ENCODE measurements at regions not wholly inside any gene's neighbourhood (a gene's known extent, or its start where the extent isn't known, plus 50 kb on each side); places are given as distances from the start of the nearest gene placed in this dataset.

DNA sequence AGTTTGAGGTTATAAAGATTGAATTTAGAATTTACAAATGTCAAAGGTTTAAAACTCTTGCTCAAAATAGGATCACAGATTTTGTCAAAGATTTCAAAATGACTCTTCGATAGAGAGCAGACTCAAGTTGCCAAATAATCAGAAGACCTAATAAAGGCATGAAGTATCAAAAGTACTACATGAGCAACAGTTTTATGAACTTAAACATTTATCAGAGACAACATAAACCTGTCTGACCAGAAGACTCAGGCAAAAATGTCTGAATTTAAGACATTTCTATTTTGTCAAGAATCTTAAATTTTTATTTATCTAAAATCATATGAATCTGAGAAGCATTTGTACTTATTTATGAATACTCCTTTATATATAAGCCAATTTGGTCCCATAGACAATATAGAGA is 330.9 kb downstream of the PTPRU start:
- no peaks in the 10 kb centered on the region for H3K27me3 ChIP-seq (ENCODE audit: control insufficient read depth in 1 of 2, insufficient read depth in 2 of 2, low read length in 1 of 2)
- 83 to 86% methylated on average over 1 of the region's 1 CpG for WGBS, 2 donors
- no peak for DNase-seq
- no peak overlapping the region for H3K27ac ChIP-seq (ENCODE audit: low read depth in 1 of 2, low read length in 2 of 2)
- H3K4me3 ChIP-seq (ENCODE audit: low read length in 2 of 2), result no peak overlapping the region
- intact Hi-C loops (cut with DNase I), result no loop called here
- peaks cover 17% of the 10 kb centered on the region for H3K9me3 ChIP-seq (ENCODE audit: control insufficient read depth, low read length)
- no peak for ATAC-seq (ENCODE audit: low FRiP score)
- H3K4me1 ChIP-seq (ENCODE audit: control insufficient read depth in 1 of 2, insufficient read depth in 2 of 2, low read length in 2 of 2), result no peaks in the 10 kb centered on the region
- no peaks in the 10 kb centered on the region for H3K36me3 ChIP-seq (ENCODE audit: control insufficient read depth in 1 of 2, insufficient read depth in 2 of 2, low read length in 1 of 2)

DNA sequence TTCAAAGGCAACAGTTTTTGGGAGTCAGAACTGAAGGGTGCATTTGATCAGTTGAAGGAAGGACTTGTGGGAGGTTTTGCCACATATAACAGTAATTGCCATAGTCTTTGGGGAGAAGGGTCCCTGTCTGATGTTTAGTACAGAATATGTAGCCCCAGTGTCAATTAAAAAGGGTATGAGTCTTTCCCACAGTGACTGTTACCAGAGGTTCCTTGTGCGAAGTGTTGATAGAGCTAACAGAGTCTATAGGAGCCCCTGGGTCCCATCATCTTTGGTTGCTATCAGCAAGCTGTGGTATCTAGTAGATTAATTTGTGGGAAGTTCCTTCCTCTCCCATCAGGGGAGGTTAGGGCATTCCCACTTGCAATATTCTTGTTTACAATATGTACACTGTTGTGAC is 329.2 kb downstream of the PTPRU start:
- Histone ChIP-seq H3K27ac (ENCODE audit: low read depth in 1 of 2, low read length in 2 of 2) (no peak overlapping the region), H3K36me3 (ENCODE audit: control insufficient read depth in 1 of 2, insufficient read depth in 2 of 2, low read length in 1 of 2) (no peaks in the 10 kb centered on the region), H3K4me1 (ENCODE audit: control insufficient read depth in 1 of 2, insufficient read depth in 2 of 2, low read length in 2 of 2) (no peaks in the 10 kb centered on the region), H3K27me3 (ENCODE audit: control insufficient read depth in 1 of 2, insufficient read depth in 2 of 2, low read length in 1 of 2) (no peaks in the 10 kb centered on the region), H3K4me3 (ENCODE audit: low read length in 2 of 2) (no peak overlapping the region), H3K9me3 (ENCODE audit: control insufficient read depth, low read length) (peaks cover 17% of the 10 kb centered on the region)
- intact Hi-C loops (cut with DNase I), result no loop called here
- DNase-seq (no peak), ATAC-seq (ENCODE audit: low FRiP score) (no peak)
- WGBS, 2 donors, result 94 to 100% methylated on average over 1 of the region's 1 CpG

DNA sequence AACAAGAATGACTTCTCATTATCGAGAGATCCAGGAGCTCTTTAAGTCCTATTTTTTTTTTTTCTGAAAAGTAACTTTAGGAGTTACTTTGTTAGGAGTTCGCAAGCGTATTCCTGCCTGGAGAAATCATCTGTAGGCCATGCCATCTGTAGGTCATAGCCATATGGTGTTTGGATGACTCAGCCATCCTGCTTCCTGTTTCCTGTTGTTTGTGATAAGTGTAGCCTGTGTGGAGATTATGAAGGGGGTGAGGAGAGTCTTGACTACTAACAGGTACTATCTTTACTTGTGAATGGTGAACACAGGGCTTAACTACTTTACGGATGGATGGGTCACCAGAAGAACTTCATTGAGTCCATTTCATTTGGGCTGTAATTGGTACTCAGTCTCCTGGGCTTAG is 327.2 kb downstream of the PTPRU start:
- DNase-seq (no peak), ATAC-seq (ENCODE audit: low FRiP score) (no peak)
- Histone ChIP-seq H3K36me3 (ENCODE audit: control insufficient read depth in 1 of 2, insufficient read depth in 2 of 2, low read length in 1 of 2) (no peaks in the 10 kb centered on the region), H3K4me3 (ENCODE audit: low read length in 2 of 2) (no peak overlapping the region), H3K27ac (ENCODE audit: low read depth in 1 of 2, low read length in 2 of 2) (no peak overlapping the region), H3K4me1 (ENCODE audit: control insufficient read depth in 1 of 2, insufficient read depth in 2 of 2, low read length in 2 of 2) (no peaks in the 10 kb centered on the region), H3K27me3 (ENCODE audit: control insufficient read depth in 1 of 2, insufficient read depth in 2 of 2, low read length in 1 of 2) (no peaks in the 10 kb centered on the region), H3K9me3 (ENCODE audit: control insufficient read depth, low read length) (peaks cover 17% of the 10 kb centered on the region)
- intact Hi-C loops (cut with DNase I), result no loop called here
- 88 to 89% methylated on average over 4 of the region's 4 CpGs for WGBS, 2 donors

DNA sequence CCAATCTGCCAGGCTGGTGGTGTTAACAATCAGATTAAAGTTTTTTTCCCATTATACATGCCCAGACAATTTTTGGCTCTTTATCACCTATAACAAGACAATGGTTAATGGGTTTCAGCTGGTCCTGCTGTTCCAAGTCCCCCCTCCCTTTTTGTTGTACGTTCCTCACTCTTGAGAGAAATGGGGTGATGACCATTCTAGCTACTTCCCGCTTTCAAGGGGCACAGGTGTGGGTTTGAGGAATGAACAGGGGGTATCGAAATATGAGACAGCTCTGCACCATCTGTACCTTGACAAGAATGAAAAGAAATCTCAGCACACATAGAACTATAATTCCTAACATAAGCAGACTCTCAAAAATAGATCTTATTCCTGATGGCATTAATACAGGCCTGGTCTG is 326.8 kb downstream of the PTPRU start:
- Histone ChIP-seq H3K36me3 (ENCODE audit: control insufficient read depth in 1 of 2, insufficient read depth in 2 of 2, low read length in 1 of 2) (no peaks in the 10 kb centered on the region), H3K27me3 (ENCODE audit: control insufficient read depth in 1 of 2, insufficient read depth in 2 of 2, low read length in 1 of 2) (no peaks in the 10 kb centered on the region), H3K4me1 (ENCODE audit: control insufficient read depth in 1 of 2, insufficient read depth in 2 of 2, low read length in 2 of 2) (no peaks in the 10 kb centered on the region), H3K9me3 (ENCODE audit: control insufficient read depth, low read length) (peaks cover 17% of the 10 kb centered on the region), H3K27ac (ENCODE audit: low read depth in 1 of 2, low read length in 2 of 2) (no peak overlapping the region), H3K4me3 (ENCODE audit: low read length in 2 of 2) (no peak overlapping the region)
- intact Hi-C loops (cut with DNase I), result no loop called here
- ATAC-seq (ENCODE audit: low FRiP score) (no peak), DNase-seq (no peak)
- 69 to 74% methylated on average over 3 of the region's 3 CpGs for WGBS, 2 donors

DNA sequence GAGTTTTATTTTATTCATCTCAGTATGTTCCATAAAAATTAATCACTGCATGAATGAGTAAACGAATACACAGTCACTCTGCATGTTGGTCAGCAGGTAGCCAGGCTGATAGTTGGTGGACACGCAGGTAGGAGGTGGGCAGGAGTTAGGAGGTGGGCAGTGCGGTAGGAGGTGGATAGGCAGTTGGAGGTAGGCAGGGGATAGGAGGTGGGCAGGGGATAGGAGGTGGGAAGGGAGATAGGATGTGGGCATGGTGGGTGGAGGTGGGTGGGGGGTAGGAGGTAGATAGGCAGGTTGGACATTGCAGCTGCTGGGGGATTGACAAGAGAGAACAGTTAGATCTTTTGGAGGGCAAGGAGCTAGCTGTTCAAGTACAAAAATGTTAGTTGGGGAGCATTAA is 322.7 kb downstream of the PTPRU start:
- Histone ChIP-seq H3K4me3 (ENCODE audit: low read length in 2 of 2) (no peak overlapping the region), H3K27me3 (ENCODE audit: control insufficient read depth in 1 of 2, insufficient read depth in 2 of 2, low read length in 1 of 2) (no peaks in the 10 kb centered on the region), H3K27ac (ENCODE audit: low read depth in 1 of 2, low read length in 2 of 2) (no peak overlapping the region), H3K9me3 (ENCODE audit: control insufficient read depth, low read length) (peaks cover 8% of the 10 kb centered on the region), H3K4me1 (ENCODE audit: control insufficient read depth in 1 of 2, insufficient read depth in 2 of 2, low read length in 2 of 2) (no peaks in the 10 kb centered on the region), H3K36me3 (ENCODE audit: control insufficient read depth in 1 of 2, insufficient read depth in 2 of 2, low read length in 1 of 2) (no peaks in the 10 kb centered on the region)
- WGBS, 2 donors, result 59 to 85% methylated on average over 3 of the region's 3 CpGs
- intact Hi-C loops (cut with DNase I), result no loop called here
- DNase-seq (no peak), ATAC-seq (ENCODE audit: low FRiP score) (no peak)

DNA sequence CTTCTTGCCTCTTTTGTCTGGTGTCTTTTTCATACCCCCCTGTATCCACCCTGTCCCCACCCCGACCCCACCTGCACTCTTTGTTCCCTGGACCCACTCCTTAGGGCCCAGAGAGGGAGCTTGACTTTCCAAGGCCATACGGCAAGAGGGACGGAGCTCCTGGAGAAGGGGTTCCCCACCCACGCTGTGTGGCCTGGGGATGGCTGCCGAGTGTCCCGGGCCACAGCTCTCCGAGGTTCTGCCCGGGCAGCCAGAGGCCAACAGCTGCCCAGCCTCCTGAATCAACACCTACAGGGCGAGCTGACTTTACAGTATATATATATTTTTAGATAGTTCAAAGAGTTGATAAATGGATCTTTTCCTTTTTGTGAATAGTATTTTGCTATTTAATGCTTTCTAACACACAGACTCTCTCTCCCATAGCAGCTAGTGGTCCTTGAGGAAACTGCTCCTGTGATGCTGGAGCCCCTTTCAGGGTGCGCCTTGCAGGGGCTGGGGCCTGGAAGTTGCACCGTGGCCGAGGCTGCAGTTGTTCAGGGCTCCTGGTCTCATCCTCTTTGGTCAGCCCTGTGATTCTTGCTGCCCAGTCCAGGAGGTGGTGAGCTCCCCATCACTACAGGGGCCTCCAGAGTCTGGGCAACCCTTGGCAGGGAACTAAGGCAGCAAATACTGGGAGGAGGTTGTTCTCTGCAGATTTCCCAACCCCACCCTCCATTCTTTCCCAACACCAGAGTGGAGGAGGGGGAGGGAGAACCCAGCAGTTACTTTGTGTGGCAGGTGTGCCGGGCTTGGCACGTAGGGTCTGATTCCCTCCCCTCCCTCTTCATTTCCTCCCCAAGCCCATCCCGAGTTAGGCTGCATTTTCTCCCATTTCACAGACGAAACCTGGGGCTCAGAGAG is 321.6 kb downstream of the PTPRU start:
- ATAC-seq (ENCODE audit: low FRiP score) (no peak), DNase-seq (no peak)
- H3K4me3 ChIP-seq (ENCODE audit: low read length in 2 of 2), result no peak overlapping the region
- intact Hi-C loops (cut with DNase I), result no loop called here
- no peaks in the 10 kb centered on the region for H3K27me3 ChIP-seq (ENCODE audit: control insufficient read depth in 1 of 2, insufficient read depth in 2 of 2, low read length in 1 of 2)
- H3K4me1 ChIP-seq (ENCODE audit: control insufficient read depth in 1 of 2, insufficient read depth in 2 of 2, low read length in 2 of 2), result no peaks in the 10 kb centered on the region
- peaks cover 6% of the 10 kb centered on the region for H3K9me3 ChIP-seq (ENCODE audit: control insufficient read depth, low read length)
- H3K27ac ChIP-seq (ENCODE audit: low read depth in 1 of 2, low read length in 2 of 2), result no peak overlapping the region
- no peaks in the 10 kb centered on the region for H3K36me3 ChIP-seq (ENCODE audit: control insufficient read depth in 1 of 2, insufficient read depth in 2 of 2, low read length in 1 of 2)
- 71 to 74% methylated on average over 16 of the region's 16 CpGs for WGBS, 2 donors

DNA sequence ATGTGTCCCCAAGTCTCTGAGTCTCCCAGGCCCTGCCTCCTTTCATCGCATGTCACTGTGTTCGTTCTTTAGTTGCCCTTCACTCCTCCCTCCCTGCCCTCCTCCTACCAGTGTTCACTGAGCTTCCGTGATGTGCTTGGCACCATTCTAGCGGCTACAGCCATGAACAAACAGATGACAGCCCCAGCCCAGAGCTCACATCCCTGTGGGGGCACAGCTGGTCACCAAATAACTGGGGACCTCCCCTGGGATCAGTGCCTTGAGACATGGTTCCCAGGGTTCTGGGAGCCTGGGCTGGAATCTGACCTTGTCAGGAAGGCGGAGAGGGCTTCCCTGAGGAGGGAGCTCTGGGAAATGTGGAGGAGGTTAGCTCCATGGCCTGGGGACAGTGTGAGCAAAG is 320.7 kb downstream of the PTPRU start:
- H3K4me1 ChIP-seq (ENCODE audit: control insufficient read depth in 1 of 2, insufficient read depth in 2 of 2, low read length in 2 of 2), result no peaks in the 10 kb centered on the region
- H3K36me3 ChIP-seq (ENCODE audit: control insufficient read depth in 1 of 2, insufficient read depth in 2 of 2, low read length in 1 of 2), result no peaks in the 10 kb centered on the region
- no peak for ATAC-seq (ENCODE audit: low FRiP score)
- no peak for DNase-seq
- no peaks in the 10 kb centered on the region for H3K9me3 ChIP-seq (ENCODE audit: control insufficient read depth, low read length)
- intact Hi-C loops (cut with DNase I), result no loop called here
- no peaks in the 10 kb centered on the region for H3K27me3 ChIP-seq (ENCODE audit: control insufficient read depth in 1 of 2, insufficient read depth in 2 of 2, low read length in 1 of 2)
- no peak overlapping the region for H3K27ac ChIP-seq (ENCODE audit: low read depth in 1 of 2, low read length in 2 of 2)
- H3K4me3 ChIP-seq (ENCODE audit: low read length in 2 of 2), result no peak overlapping the region
- WGBS, 2 donors, result 50 to 51% methylated on average over 5 of the region's 5 CpGs

DNA sequence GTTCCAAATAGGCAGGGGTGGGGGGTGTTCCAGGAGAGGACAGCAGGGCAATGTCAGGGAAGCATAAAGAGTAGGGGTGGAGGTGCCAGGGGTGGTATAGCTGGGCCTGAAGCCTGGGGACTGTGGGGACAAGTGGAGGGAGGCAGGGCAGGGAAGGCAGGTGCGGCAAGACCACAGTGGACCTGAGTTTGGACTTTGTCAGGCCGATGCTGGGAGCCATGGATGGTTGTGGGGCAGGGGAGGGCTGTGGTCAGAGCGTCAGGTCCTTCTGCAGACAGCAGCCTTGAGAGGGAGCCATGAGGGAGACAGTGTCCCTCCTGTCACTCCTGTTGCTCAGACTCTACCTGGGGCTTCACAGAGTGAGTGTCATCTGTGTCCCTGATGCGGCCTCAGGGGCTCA is 320.3 kb downstream of the PTPRU start:
- ATAC-seq (ENCODE audit: low FRiP score) (no peak), DNase-seq (no peak)
- WGBS, 2 donors, result 70 to 84% methylated on average over 3 to 4 of the region's 4 CpGs
- H3K4me1 ChIP-seq (ENCODE audit: control insufficient read depth in 1 of 2, insufficient read depth in 2 of 2, low read length in 2 of 2), result no peaks in the 10 kb centered on the region
- no peak overlapping the region for H3K4me3 ChIP-seq (ENCODE audit: low read length in 2 of 2)
- H3K9me3 ChIP-seq (ENCODE audit: control insufficient read depth, low read length), result no peaks in the 10 kb centered on the region
- H3K27ac ChIP-seq (ENCODE audit: low read depth in 1 of 2, low read length in 2 of 2), result no peak overlapping the region
- H3K27me3 ChIP-seq (ENCODE audit: control insufficient read depth in 1 of 2, insufficient read depth in 2 of 2, low read length in 1 of 2), result no peaks in the 10 kb centered on the region
- intact Hi-C loops (cut with DNase I), result no loop called here
- no peaks in the 10 kb centered on the region for H3K36me3 ChIP-seq (ENCODE audit: control insufficient read depth in 1 of 2, insufficient read depth in 2 of 2, low read length in 1 of 2)

DNA sequence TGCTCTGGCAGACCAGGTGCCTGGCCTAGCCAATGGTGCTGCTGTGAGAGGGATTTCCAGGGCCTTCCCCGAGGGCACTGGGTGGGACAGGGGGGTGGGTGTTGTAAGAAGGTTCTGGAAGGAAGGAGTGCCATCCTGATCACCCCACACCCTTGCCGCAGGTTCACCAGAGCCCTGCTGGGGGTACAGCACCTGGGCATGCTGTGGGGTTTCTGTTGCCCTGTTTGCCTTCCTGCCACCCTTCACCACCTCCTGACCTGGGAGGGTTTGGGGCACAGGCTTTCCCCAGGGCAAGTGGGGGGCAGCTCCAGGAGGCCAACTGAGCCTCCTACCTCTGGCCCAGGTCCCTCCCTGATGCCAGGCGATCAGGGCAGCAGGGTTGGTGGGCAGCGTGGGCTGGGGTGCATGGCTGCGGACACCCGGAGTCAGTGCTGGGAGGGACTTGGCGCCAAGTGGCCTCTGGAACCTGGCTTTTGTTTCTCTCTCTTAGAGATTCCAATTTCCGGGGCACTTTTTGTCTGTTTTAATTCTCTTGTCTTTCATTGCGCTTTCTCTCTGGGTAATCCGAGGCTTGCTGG is 318.8 kb downstream of the PTPRU start:
- Histone ChIP-seq H3K36me3 (ENCODE audit: control insufficient read depth in 1 of 2, insufficient read depth in 2 of 2, low read length in 1 of 2) (no peaks in the 10 kb centered on the region), H3K27ac (ENCODE audit: low read depth in 1 of 2, low read length in 2 of 2) (no peak overlapping the region), H3K4me3 (ENCODE audit: low read length in 2 of 2) (no peak overlapping the region), H3K4me1 (ENCODE audit: control insufficient read depth in 1 of 2, insufficient read depth in 2 of 2, low read length in 2 of 2) (no peaks in the 10 kb centered on the region), H3K27me3 (ENCODE audit: control insufficient read depth in 1 of 2, insufficient read depth in 2 of 2, low read length in 1 of 2) (no peaks in the 10 kb centered on the region), H3K9me3 (ENCODE audit: control insufficient read depth, low read length) (no peaks in the 10 kb centered on the region)
- ATAC-seq (ENCODE audit: low FRiP score) (no peak), DNase-seq (no peak)
- 85% methylated on average over 10 of the region's 10 CpGs for WGBS, 2 donors
- intact Hi-C loops (cut with DNase I), result no loop called here

Measured in aorta (tissue), 5 donors.